Neural cell (in vitro differentiated cells): ENCODE measurements at regions not wholly inside any gene's neighbourhood (a gene's known extent, or its start where the extent isn't known, plus 50 kb on each side); places are given as distances from the start of the nearest gene placed in this dataset.

ENCODE experiments used
- H2AFZ ChIP-seq: fragments of 200-600, 300-800 bp; sonication (generic), shearing (Covaris generic); 2 replicates; pipeline ENCODE4 v1.6.0; 2014; ENCODE audit warnings: low read depth, mild to moderate bottlenecking, antibody characterized with exemption, low read length, moderate library complexity
- H3F3A ChIP-seq: fragments of 200-600 bp; shearing (Covaris generic); 2 replicates; pipeline ENCODE4 v1.6.1; 2016; ENCODE audit warnings: mild to moderate bottlenecking, moderate library complexity, mixed read lengths, antibody characterized with exemption, low read length; ENCODE audit not compliant: insufficient read depth, poor library complexity, severe bottlenecking
- H3K27ac ChIP-seq: fragments of 200-600, 300-800 bp; sonication (generic), shearing (Covaris generic); 2 replicates; pipeline ENCODE4 v1.5.1; 2014; ENCODE audit warnings: mild to moderate bottlenecking, low read length, moderate library complexity
- H3K27me3 ChIP-seq: fragments of 300-800, 200-600 bp; sonication (generic), shearing (Covaris generic); 2 replicates; pipeline ENCODE4 v1.6.0; 2014; ENCODE audit warnings: mild to moderate bottlenecking, low read depth, low read length, moderate library complexity; ENCODE audit not compliant: insufficient read depth
- H3K36me3 ChIP-seq: fragments of 300-800, 200-600 bp; sonication (generic), shearing (Covaris generic); 2 replicates; pipeline ENCODE4 v1.5.1; 2014; ENCODE audit warnings: mild to moderate bottlenecking, antibody characterized with exemption, low read length, moderate library complexity; ENCODE audit not compliant: insufficient read depth
- H3K4me2 ChIP-seq: fragments of 300-800, 200-600 bp; sonication (generic), shearing (Covaris generic); 2 replicates; pipeline ENCODE4 v1.6.0; 2014; ENCODE audit warnings: mild to moderate bottlenecking, low read length
- H3K4me3 ChIP-seq: fragments of 300-800, 200-600 bp; sonication (generic), shearing (Covaris generic); 2 replicates; pipeline ENCODE4 v1.5.1; 2014; ENCODE audit warnings: mild to moderate bottlenecking, low read length, moderate library complexity
- H3K79me2 ChIP-seq: fragments of 200-600 bp; shearing (Covaris generic); replicated peaks from 2 replicates; pipeline ENCODE4 v1.6.0; 2014; ENCODE audit warnings: mild to moderate bottlenecking, low read length, moderate library complexity; ENCODE audit not compliant: insufficient read depth
- H3K9ac ChIP-seq: fragments of 300-800, 200-600 bp; sonication (generic), shearing (Covaris generic); 2 replicates; pipeline ENCODE4 v1.6.1; 2016; ENCODE audit warnings: mild to moderate bottlenecking, low read length, mixed read lengths
- H3K9me2 ChIP-seq: fragments of 200-600 bp; shearing (Covaris generic); 2 replicates; pipeline ENCODE4 v1.6.1; 2016; ENCODE audit warnings: mild to moderate bottlenecking, low read length, mixed read lengths; ENCODE audit not compliant: insufficient read depth
- H3K9me3 ChIP-seq: fragments of 200-600, 300-800 bp; sonication (generic), shearing (Covaris generic); 2 replicates; pipeline ENCODE4 v1.6.1; 2016; ENCODE audit warnings: mild to moderate bottlenecking, mixed run types, low read length, moderate library complexity, mixed read lengths
- H4K20me1 ChIP-seq: fragments of 200-600 bp; shearing (Covaris generic); 2 replicates; pipeline ENCODE4 v1.6.1; 2016; ENCODE audit warnings: mild to moderate bottlenecking, mixed run types; ENCODE audit not compliant: insufficient read depth
- CTCF ChIP-seq: fragments of 450-650 bp; IDR thresholded peaks from 2 replicates; pipeline ENCODE4 v1.5.1; 2014; ENCODE audit warnings: antibody characterized with exemption, mild to moderate bottlenecking, moderate library complexity; ENCODE audit not compliant: poor library complexity, severe bottlenecking
- EP300 ChIP-seq: fragments of 450-650 bp; conservative IDR thresholded peaks from 2 replicates; pipeline ENCODE4 v1.6.1; 2014; ENCODE audit warnings: antibody characterized with exemption, mild to moderate bottlenecking, moderate library complexity; ENCODE audit not compliant: poor library complexity, severe bottlenecking
- EZH2 ChIP-seq: fragments of 200-600, 300-800 bp; shearing (Covaris generic), sonication (generic); IDR thresholded peaks from 2 replicates; pipeline ENCODE4 v1.6.1; 2014; ENCODE audit warnings: antibody characterized with exemption, low read length, borderline replicate concordance, mild to moderate bottlenecking; ENCODE audit not compliant: insufficient read depth, poor library complexity, severe bottlenecking
- MXI1 ChIP-seq: fragments of 450-650 bp; conservative IDR thresholded peaks from 2 replicates; pipeline ENCODE4 v1.6.1; 2014; ENCODE audit warnings: antibody characterized with exemption, mild to moderate bottlenecking; ENCODE audit not compliant: poor library complexity, severe bottlenecking
- POLR2AphosphoS5 ChIP-seq: IDR thresholded peaks from 2 replicates; pipeline ENCODE4 v1.6.1; 2012
- RAD21 ChIP-seq: fragments of 450-650 bp; conservative IDR thresholded peaks from 2 replicates; pipeline ENCODE4 v1.6.1; 2014; ENCODE audit warnings: antibody characterized with exemption, mild to moderate bottlenecking, moderate library complexity
- SMC3 ChIP-seq: fragments of 450-650 bp; conservative IDR thresholded peaks from 2 replicates; pipeline ENCODE4 v1.6.1; 2014; ENCODE audit warnings: antibody characterized with exemption, mild to moderate bottlenecking, moderate library complexity; ENCODE audit not compliant: poor library complexity
- TAF1 ChIP-seq: IDR thresholded peaks from 2 replicates; pipeline ENCODE4 v1.6.1; 2012; ENCODE audit warnings: low read depth
- TF ChIP-seq, protein P1 (sequence below): IDR thresholded peaks from 2 replicates; pipeline ENCODE4 v1.6.1; 2012; ENCODE audit warnings: borderline replicate concordance

GRCh38 chr5:144815131-144815530 is 644.5 kb downstream of the KCTD16 start:
- Histone ChIP-seq H2AFZ (no peak overlapping the region), H3F3A (no peaks in the 10 kb centered on the region), H3K79me2 (no peaks in the 10 kb centered on the region), H3K27me3 (no peaks in the 10 kb centered on the region), H3K9me2 (no peaks in the 10 kb centered on the region), H3K4me2 (no peak overlapping the region), H4K20me1 (no peaks in the 10 kb centered on the region), H3K9me3 (no peaks in the 10 kb centered on the region), H3K36me3 (no peaks in the 10 kb centered on the region), H3K27ac (no peak overlapping the region), H3K9ac (no peak overlapping the region), H3K4me3 (no peak overlapping the region)
- TF ChIP-seq RAD21 (no peak), EP300 (no peak), EZH2 (no peak), MXI1 (no peak), POLR2AphosphoS5 (no peak), CTCF (no peak), TAF1 (no peak), SMC3 (no peak)
- TF ChIP-seq, protein P1, sequence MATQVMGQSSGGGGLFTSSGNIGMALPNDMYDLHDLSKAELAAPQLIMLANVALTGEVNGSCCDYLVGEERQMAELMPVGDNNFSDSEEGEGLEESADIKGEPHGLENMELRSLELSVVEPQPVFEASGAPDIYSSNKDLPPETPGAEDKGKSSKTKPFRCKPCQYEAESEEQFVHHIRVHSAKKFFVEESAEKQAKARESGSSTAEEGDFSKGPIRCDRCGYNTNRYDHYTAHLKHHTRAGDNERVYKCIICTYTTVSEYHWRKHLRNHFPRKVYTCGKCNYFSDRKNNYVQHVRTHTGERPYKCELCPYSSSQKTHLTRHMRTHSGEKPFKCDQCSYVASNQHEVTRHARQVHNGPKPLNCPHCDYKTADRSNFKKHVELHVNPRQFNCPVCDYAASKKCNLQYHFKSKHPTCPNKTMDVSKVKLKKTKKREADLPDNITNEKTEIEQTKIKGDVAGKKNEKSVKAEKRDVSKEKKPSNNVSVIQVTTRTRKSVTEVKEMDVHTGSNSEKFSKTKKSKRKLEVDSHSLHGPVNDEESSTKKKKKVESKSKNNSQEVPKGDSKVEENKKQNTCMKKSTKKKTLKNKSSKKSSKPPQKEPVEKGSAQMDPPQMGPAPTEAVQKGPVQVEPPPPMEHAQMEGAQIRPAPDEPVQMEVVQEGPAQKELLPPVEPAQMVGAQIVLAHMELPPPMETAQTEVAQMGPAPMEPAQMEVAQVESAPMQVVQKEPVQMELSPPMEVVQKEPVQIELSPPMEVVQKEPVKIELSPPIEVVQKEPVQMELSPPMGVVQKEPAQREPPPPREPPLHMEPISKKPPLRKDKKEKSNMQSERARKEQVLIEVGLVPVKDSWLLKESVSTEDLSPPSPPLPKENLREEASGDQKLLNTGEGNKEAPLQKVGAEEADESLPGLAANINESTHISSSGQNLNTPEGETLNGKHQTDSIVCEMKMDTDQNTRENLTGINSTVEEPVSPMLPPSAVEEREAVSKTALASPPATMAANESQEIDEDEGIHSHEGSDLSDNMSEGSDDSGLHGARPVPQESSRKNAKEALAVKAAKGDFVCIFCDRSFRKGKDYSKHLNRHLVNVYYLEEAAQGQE, result no peak

DNA sequence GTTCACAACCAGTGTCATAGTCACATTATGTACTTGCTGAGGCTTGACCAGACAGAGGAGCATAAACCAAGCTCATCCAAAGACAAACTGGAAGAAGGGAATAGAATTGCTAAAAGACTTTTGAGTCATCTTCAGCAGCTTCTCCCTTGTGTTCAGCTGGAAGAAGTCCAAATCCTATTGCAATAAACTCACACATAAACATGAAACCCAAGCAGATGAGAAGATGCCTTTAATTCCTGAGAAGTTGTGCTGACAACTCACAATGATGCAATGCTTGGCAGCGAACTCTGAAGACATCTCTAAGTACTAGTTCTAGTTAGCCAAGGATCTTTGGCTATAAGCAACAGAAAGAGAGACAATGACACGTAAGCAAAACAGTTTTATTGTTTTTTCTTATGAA is 642.1 kb downstream of the KCTD16 start:
- Histone ChIP-seq H3K79me2 (no peaks in the 10 kb centered on the region), H3K27ac (no peak overlapping the region), H3K4me3 (no peak overlapping the region)

More for the DNA sequence above, 642.1 kb downstream of the KCTD16 start:
- Histone ChIP-seq H3K9me3 (no peaks in the 10 kb centered on the region), H3K9me2 (no peaks in the 10 kb centered on the region), H3K4me2 (no peak overlapping the region), H2AFZ (no peak overlapping the region), H3K36me3 (no peaks in the 10 kb centered on the region), H3K27me3 (no peaks in the 10 kb centered on the region), H3F3A (no peaks in the 10 kb centered on the region), H4K20me1 (no peaks in the 10 kb centered on the region), H3K9ac (no peak overlapping the region)
- TF ChIP-seq CTCF (no peak), POLR2AphosphoS5 (no peak), RAD21 (no peak), EP300 (no peak), MXI1 (no peak), EZH2 (no peak), TAF1 (no peak), SMC3 (no peak)
- TF ChIP-seq, protein P1, result no peak
